Peyer's patch (tissue), 4 donors: ENCODE measurements at regions not wholly inside any gene's neighbourhood (a gene's known extent, or its start where the extent isn't known, plus 50 kb on each side); places are given as distances from the start of the nearest gene placed in this dataset.

Source experiments
- CTCF ChIP-seq, 6 experiments: fragments of 450-650 bp in 4 of 6; fragments of 200-600 bp in 2 of 6; sonication (generic) in 1 of 6; IDR thresholded peaks; one replicate each; pipeline ENCODE4 v1.5.1; 2017 to 2019; ENCODE audit warnings: antibody characterized with exemption in 6 of 6, mild to moderate bottlenecking in 3 of 6, moderate library complexity in 1 of 6
- POLR2A ChIP-seq, 2 donors: fragments of 450-650 bp; IDR thresholded peaks; one replicate each; pipeline ENCODE4 v1.5.1; 2017; ENCODE audit warnings: antibody characterized with exemption in 2 of 2, mild to moderate bottlenecking in 2 of 2, moderate library complexity in 2 of 2

GRCh38 chr13:106384516-106384915 lies 150.9 kb downstream of the EFNB2 start:
- TF ChIP-seq CTCF (IDR thresholded peaks at IDR 0.05) (no peak), POLR2A (IDR thresholded peaks at IDR 0.05) (no peak)
